Skeletal muscle satellite cell (primary cell): ENCODE measurements at regions not wholly inside any gene's neighbourhood (a gene's known extent, or its start where the extent isn't known, plus 50 kb on each side); places are given as distances from the start of the nearest gene placed in this dataset.

ENCODE experiments used
- H3K27me3 ChIP-seq: 2 replicates; pipeline ENCODE4 v1.7.0; 2013; ENCODE audit warnings: low read length; ENCODE audit not compliant: control insufficient read depth, insufficient read depth
- H3K36me3 ChIP-seq: 2 replicates; pipeline ENCODE4 v1.7.0; 2013; ENCODE audit warnings: mild to moderate bottlenecking, control low read depth, low read length; ENCODE audit not compliant: insufficient read depth
- H3K4me1 ChIP-seq: 2 replicates; pipeline ENCODE4 v1.7.0; 2013; ENCODE audit warnings: low read length; ENCODE audit not compliant: control insufficient read depth, insufficient read depth
- H3K4me2 ChIP-seq: 2 replicates; pipeline ENCODE4 v1.7.0; 2013; ENCODE audit warnings: mild to moderate bottlenecking, low read length
- H3K4me3 ChIP-seq: 2 replicates; pipeline ENCODE4 v1.7.0; 2013; ENCODE audit warnings: low read length
- H3K9ac ChIP-seq: 2 replicates; pipeline ENCODE4 v1.7.0; 2013; ENCODE audit warnings: mild to moderate bottlenecking, low read depth, low read length, moderate library complexity
- H3K9me3 ChIP-seq: replicated peaks from 2 replicates; pipeline ENCODE4 v1.7.0; 2013; ENCODE audit warnings: mild to moderate bottlenecking, control low read depth, low read length

- H3K27me3 ChIP-seq, result no peaks in the 10 kb centered on the region
- H3K9me3 ChIP-seq, result peaks cover 5% of the 10 kb centered on the region
- no peak overlapping the region for H3K4me2 ChIP-seq
- no peak overlapping the region for H3K9ac ChIP-seq
- H3K4me3 ChIP-seq, result no peak overlapping the region
- H3K4me1 ChIP-seq, result no peaks in the 10 kb centered on the region
- H3K36me3 ChIP-seq, result no peaks in the 10 kb centered on the region
Observed at GRCh38 chr4:166377578-166377977, 504.5 kb downstream of the TLL1 start.

DNA sequence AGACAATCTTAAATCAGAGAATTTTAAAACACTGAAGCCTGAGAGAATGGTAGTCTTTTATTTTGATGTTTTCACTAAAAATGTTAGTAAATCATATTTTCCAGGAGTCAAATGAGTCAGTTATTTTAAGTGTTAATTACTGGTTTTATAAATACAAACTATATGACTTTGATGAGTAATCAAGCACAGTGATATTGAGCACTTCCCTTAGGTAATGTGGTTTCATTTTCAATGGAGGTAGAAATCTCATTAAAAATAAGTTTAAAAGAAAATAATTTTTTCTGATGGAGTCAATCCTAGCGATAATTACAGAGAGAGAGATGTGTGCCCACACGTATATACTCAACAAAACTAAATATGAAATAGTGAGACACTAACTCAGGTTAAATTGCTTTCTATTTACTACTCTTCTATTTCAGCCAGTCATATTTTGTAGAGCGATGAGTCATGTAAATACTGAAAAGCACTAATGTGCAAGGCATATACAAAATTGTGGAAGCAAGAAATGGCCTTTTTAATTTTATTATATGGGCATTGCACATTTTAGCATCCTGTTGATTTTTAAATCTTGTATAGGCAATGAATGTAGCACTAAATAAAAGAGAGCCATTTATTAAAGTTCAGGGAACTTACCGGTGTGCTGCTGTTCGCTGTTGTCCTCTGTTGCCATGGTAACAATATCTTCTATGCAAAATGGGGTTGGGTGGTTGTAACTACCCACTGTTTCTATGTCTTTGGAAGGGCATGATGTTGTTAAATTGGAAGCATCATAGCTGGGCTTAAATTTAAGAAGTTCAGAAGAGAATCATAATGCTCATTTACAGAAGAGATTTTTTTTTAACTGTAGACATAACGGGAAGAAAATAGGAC, 513.7 kb downstream of the TLL1 start:
- no peaks in the 10 kb centered on the region for H3K36me3 ChIP-seq
- H3K9me3 ChIP-seq, result no peaks in the 10 kb centered on the region
- H3K4me3 ChIP-seq, result no peak overlapping the region
- no peak overlapping the region for H3K9ac ChIP-seq
- H3K4me2 ChIP-seq, result no peak overlapping the region
- H3K27me3 ChIP-seq, result no peaks in the 10 kb centered on the region
- H3K4me1 ChIP-seq, result no peaks in the 10 kb centered on the region

DNA sequence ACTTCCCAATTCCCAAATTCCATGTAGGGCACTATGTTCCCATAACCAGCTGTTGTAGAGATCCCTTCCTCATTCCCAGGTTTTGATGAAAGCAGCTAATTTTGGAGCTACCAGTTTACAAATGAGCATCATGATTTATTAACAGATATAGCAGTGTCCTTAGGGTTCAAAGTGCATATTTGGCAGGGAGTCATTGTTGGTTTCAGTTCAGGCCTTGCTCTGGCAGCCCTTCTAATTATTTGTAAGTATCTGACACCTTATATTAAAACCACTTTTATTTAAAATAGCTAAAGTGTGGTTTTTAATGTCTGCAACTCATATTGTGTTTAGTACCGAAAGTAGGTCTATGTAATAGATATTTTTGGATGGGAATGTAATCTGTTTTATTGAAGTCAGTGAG, 518.5 kb downstream of the TLL1 start:
- H3K27me3 ChIP-seq, result no peaks in the 10 kb centered on the region
- H3K4me3 ChIP-seq, result no peak overlapping the region
- H3K9me3 ChIP-seq, result no peaks in the 10 kb centered on the region
- no peaks in the 10 kb centered on the region for H3K4me1 ChIP-seq
- H3K36me3 ChIP-seq, result no peaks in the 10 kb centered on the region
- H3K4me2 ChIP-seq, result no peak overlapping the region
- no peak overlapping the region for H3K9ac ChIP-seq

GRCh38 chr4:166399021-166399420, 526.0 kb downstream of the TLL1 start:
- no peaks in the 10 kb centered on the region for H3K36me3 ChIP-seq
- H3K4me3 ChIP-seq, result no peak overlapping the region
- peaks cover 3% of the 10 kb centered on the region for H3K4me1 ChIP-seq
- no peak overlapping the region for H3K4me2 ChIP-seq
- H3K9me3 ChIP-seq, result no peaks in the 10 kb centered on the region
- H3K9ac ChIP-seq, result no peak overlapping the region
- no peaks in the 10 kb centered on the region for H3K27me3 ChIP-seq

- H3K4me2 ChIP-seq, result no peak overlapping the region
- H3K27me3 ChIP-seq, result no peaks in the 10 kb centered on the region
- no peak overlapping the region for H3K9ac ChIP-seq
- H3K9me3 ChIP-seq, result no peaks in the 10 kb centered on the region
- H3K4me1 ChIP-seq, result peaks cover 3% of the 10 kb centered on the region
- no peaks in the 10 kb centered on the region for H3K36me3 ChIP-seq
- H3K4me3 ChIP-seq, result no peak overlapping the region
Observed at GRCh38 chr4:166400270-166400894, 527.3 kb downstream of the TLL1 start.

GRCh38 chr4:166413356-166413755, 540.3 kb downstream of the TLL1 start:
- H3K4me2 ChIP-seq, result no peak overlapping the region
- no peaks in the 10 kb centered on the region for H3K36me3 ChIP-seq
- H3K9me3 ChIP-seq, result no peaks in the 10 kb centered on the region
- peaks cover 11% of the 10 kb centered on the region for H3K4me1 ChIP-seq
- no peak overlapping the region for H3K9ac ChIP-seq
- H3K27me3 ChIP-seq, result no peaks in the 10 kb centered on the region
- no peak overlapping the region for H3K4me3 ChIP-seq

DNA sequence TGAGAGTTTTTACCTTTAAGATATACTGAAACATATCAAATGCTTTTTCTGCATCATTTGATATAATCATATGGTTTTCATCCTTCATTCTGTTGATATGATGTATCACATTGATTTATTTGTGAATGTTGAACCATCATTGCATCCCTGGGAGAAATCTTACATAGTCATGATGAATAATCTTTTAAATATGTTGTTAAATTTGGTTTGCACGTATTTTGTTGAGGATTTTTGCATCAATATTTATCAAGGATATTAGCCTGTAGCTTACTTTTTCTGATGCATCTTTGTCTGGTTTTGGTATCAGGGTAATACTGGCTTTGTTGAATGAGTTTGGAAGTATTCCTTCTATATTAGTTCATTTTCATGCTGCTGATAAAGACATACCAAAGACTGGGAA, 541.4 kb downstream of the TLL1 start:
- no peaks in the 10 kb centered on the region for H3K9me3 ChIP-seq
- no peaks in the 10 kb centered on the region for H3K27me3 ChIP-seq
- no peak overlapping the region for H3K4me3 ChIP-seq
- no peak overlapping the region for H3K9ac ChIP-seq
- no peak overlapping the region for H3K4me2 ChIP-seq
- H3K36me3 ChIP-seq, result no peaks in the 10 kb centered on the region
- H3K4me1 ChIP-seq, result peaks cover 11% of the 10 kb centered on the region

DNA sequence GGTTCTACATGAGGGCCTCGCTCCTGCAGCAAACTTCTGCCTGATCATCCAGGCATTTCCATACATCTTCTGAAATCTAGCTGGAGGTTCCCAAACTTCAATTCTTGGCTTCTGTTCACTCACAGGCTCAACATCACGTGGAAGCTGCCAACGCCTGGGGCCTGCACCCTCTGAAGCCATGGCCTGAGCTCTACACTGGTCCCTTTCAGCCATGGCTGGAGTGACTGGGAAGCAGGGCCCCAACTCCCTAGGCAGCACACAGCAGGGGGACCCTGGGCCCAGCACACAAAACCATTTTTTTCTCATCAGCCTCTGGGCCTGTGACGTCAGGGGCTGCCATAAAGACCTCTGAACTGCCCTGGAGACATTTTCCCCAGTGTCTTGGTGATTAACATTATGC, 542.7 kb downstream of the TLL1 start:
- H3K9ac ChIP-seq, result no peak overlapping the region
- no peak overlapping the region for H3K4me2 ChIP-seq
- no peak overlapping the region for H3K4me3 ChIP-seq
- no peaks in the 10 kb centered on the region for H3K9me3 ChIP-seq
- no peaks in the 10 kb centered on the region for H3K36me3 ChIP-seq
- no peaks in the 10 kb centered on the region for H3K27me3 ChIP-seq
- H3K4me1 ChIP-seq, result peaks cover 9% of the 10 kb centered on the region

GRCh38 chr4:166421556-166422156, 548.6 kb downstream of the TLL1 start:
- Histone ChIP-seq H3K36me3 (no peaks in the 10 kb centered on the region), H3K4me1 (peaks cover 35% of the 10 kb centered on the region), H3K4me2 (peak overlapping the region; percentile 14), H3K27me3 (no peaks in the 10 kb centered on the region), H3K9ac (peak overlapping the region; percentile 74), H3K9me3 (no peaks in the 10 kb centered on the region), H3K4me3 (no peak overlapping the region)

DNA sequence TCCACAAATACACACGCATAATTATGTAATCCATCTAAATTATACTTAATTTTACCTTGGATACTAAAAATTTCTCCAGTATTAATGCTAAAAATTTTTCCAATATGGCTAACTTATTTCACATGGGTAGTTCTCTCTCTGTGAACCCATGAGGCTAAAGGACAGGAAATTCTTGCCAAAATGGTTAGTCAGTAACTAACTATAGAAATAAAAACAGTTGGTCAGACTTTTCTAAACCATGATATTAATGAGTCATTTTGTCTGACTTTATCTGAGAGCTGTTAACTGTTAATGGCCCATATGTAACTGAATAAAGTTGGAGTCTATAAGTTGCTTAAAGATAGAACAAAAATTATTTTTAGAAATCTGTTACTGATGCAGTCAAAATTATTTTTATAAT, 549.4 kb downstream of the TLL1 start:
- Histone ChIP-seq H3K9me3 (no peaks in the 10 kb centered on the region), H3K4me2 (peak overlapping the region; percentile 14), H3K9ac (peak overlapping the region; percentile 74), H3K4me3 (no peak overlapping the region), H3K36me3 (no peaks in the 10 kb centered on the region), H3K27me3 (no peaks in the 10 kb centered on the region), H3K4me1 (peaks cover 35% of the 10 kb centered on the region)

- no peaks in the 10 kb centered on the region for H3K27me3 ChIP-seq
- no peak overlapping the region for H3K4me3 ChIP-seq
- peaks cover 26% of the 10 kb centered on the region for H3K4me1 ChIP-seq
- no peaks in the 10 kb centered on the region for H3K9me3 ChIP-seq
- H3K9ac ChIP-seq, result no peak overlapping the region
- no peak overlapping the region for H3K4me2 ChIP-seq
- H3K36me3 ChIP-seq, result no peaks in the 10 kb centered on the region
Observed at GRCh38 chr4:166426300-166426863, 553.3 kb downstream of the TLL1 start.
